GM13976 (cell line): ENCODE measurements at regions not wholly inside any gene's neighbourhood (a gene's known extent, or its start where the extent isn't known, plus 50 kb on each side); places are given as distances from the start of the nearest gene placed in this dataset.

ENCODE experiments used
- DNase-seq: peaks from one replicate; pipeline ENCODE4 v3.0.0; 2012; ENCODE audit warnings: low spot score
- in situ Hi-C: fragments of 300-500 bp; cut with MboI; formaldehyde crosslinking; loops from one replicate; pipeline ENCODE4 v1.12.0; 2022; ENCODE audit warnings: low sequenced_read_pairs, mixed read lengths, inconsistent platforms; ENCODE audit not compliant: unreplicated experiment
- TF ChIP-seq, protein P1 (sequence below): IDR thresholded peaks from 2 replicates; pipeline ENCODE4 v1.5.1; 2012; ENCODE audit warnings: borderline replicate concordance, mild to moderate bottlenecking; ENCODE audit not compliant: insufficient read depth; ENCODE audit errors: extremely low read depth, missing control alignments, control extremely low read depth

DNA sequence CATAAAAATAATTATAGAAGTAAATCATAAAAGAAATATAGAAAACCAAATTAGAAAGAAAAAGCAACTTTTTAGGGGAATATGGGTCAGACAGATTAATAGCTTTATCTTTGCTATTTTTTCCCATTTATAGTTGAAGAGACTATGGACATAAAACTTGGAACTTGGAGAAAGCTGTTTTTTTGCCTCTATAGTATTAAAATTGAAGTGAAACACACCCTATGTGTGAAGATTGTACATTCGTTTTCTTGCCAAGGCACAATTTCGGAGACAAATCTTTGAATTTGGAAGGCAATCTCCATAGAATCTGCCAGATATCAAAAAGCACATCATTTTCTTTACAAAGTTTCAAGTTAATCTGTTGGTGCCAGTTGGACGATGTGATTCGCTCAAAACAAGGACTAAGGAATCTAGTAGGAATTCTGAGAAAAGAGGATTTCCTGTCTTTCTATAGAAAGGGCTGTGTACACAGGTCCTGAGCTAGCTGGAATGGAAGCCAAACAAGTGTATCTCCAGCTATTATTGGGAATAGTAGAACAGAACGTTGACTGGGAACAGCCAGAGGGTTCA, 156.3 kb downstream of the SLC7A11 start:
- TF ChIP-seq, protein P1, sequence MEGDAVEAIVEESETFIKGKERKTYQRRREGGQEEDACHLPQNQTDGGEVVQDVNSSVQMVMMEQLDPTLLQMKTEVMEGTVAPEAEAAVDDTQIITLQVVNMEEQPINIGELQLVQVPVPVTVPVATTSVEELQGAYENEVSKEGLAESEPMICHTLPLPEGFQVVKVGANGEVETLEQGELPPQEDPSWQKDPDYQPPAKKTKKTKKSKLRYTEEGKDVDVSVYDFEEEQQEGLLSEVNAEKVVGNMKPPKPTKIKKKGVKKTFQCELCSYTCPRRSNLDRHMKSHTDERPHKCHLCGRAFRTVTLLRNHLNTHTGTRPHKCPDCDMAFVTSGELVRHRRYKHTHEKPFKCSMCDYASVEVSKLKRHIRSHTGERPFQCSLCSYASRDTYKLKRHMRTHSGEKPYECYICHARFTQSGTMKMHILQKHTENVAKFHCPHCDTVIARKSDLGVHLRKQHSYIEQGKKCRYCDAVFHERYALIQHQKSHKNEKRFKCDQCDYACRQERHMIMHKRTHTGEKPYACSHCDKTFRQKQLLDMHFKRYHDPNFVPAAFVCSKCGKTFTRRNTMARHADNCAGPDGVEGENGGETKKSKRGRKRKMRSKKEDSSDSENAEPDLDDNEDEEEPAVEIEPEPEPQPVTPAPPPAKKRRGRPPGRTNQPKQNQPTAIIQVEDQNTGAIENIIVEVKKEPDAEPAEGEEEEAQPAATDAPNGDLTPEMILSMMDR, result no peak
- DNase-seq, result no peak
- in situ Hi-C loops, result no loop called here

- no peak for DNase-seq
- in situ Hi-C loops, result no loop called here
- TF ChIP-seq, protein P1, result no peak
These were observed 163.2 kb downstream of the SLC7A11 start for GRCh38 chr4:138078751-138079520.

DNA sequence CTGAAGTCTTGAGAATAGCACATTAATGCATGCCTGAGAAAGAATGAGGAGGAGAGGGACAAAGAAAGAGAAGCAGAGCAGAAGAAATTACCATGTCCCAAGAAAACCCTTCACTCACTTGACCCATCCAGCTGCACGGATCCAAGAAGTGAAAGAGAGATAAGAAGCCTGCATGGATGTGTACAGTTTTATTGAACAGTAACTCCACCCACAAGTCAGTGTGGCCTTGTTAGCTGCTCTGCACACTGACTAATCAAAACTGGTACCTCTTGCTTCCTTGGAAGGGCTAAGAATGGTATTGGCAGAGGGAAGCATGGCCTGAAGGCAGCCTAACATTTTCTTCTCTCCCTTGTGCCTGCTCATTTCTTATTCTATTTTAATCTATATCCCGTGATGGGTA, 163.9 kb downstream of the SLC7A11 start:
- no peak for DNase-seq
- TF ChIP-seq, protein P1, result no peak
- in situ Hi-C loops, result no loop called here

GRCh38 chr4:138076561-138076960, 165.6 kb downstream of the SLC7A11 start:
- in situ Hi-C loops, result no loop called here

DNA sequence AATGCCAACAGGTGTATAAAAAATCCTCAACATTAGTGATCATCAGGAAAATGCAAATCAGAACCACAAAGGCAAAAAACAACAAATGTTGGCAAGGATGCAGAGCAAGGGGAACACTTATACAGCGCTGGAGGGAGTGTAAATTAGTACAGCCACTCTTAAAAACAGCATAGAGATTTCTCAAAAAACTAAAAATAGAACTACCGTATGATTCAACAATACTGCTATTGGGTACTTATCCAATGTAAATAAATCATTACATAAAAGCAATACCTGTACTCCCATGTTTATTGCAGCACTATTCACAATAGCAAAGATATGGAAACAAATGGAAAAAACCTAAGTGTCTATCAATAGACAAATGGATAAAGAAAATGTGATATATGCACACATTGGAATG, 171.3 kb downstream of the SLC7A11 start:
- DNase-seq, result no peak
- in situ Hi-C loops, result no loop called here
- TF ChIP-seq, protein P1, result no peak

More at GRCh38 chr4:138076561-138076960, 165.6 kb downstream of the SLC7A11 start:
- TF ChIP-seq, protein P1, result no peak
- DNase-seq, result no peak

GRCh38 chr4:138063581-138063980, 178.6 kb downstream of the SLC7A11 start:
- in situ Hi-C loops, result no loop called here
- TF ChIP-seq, protein P1, result no peak
- DNase-seq, result no peak
